ENCODE measurements at regions not wholly inside any gene's neighbourhood (a gene's known extent, or its start where the extent isn't known, plus 50 kb on each side); places are given as distances from the start of the nearest gene placed in this dataset.

- DNase-seq (no peak), ATAC-seq (no peak)
- no peak overlapping the region for H3K4me3 ChIP-seq
- intact Hi-C loops (cut with DNase I): no loop called here
- H3K9me3 ChIP-seq: peaks cover 0 to 16% (median 0%) of the 10 kb centered on the region in 11 donors
- H3K27me3 ChIP-seq: no peaks in the 10 kb centered on the region
- WGBS, 2 donors: 89 to 93% methylated on average over 1 of the region's 1 CpG
- no peak overlapping the region for H3K27ac ChIP-seq
- no peaks in the 10 kb centered on the region for H3K4me1 ChIP-seq
- H3K36me3 ChIP-seq: no peaks in the 10 kb centered on the region
- no peak for TF ChIP-seq CTCF (IDR thresholded peaks at IDR 0.05)
These were observed 73.7 kb upstream of the MSTN start for GRCh38 chr2:190136259-190136658.

- Histone ChIP-seq H3K4me1 (no peaks in the 10 kb centered on the region), H3K4me3 (no peak overlapping the region), H3K36me3 (no peaks in the 10 kb centered on the region), H3K9me3 (peaks cover 0 to 2% (median 0%) of the 10 kb centered on the region in 11 donors), H3K27me3 (no peaks in the 10 kb centered on the region), H3K27ac (no peak overlapping the region)
- intact Hi-C loops (cut with DNase I): no loop called here
- DNase-seq: no peak
- 90 to 97% methylated on average over 1 of the region's 1 CpG for WGBS, 2 donors
- ATAC-seq: no peak
- no peak for TF ChIP-seq CTCF (IDR thresholded peaks at IDR 0.05)
These were observed 67.1 kb upstream of the MSTN start for GRCh38 chr2:190129421-190130199.

- H3K27ac ChIP-seq: no peak overlapping the region
- H3K9me3 ChIP-seq: peaks cover 0 to 2% (median 0%) of the 10 kb centered on the region in 11 donors
- H3K27me3 ChIP-seq: no peaks in the 10 kb centered on the region
- no peaks in the 10 kb centered on the region for H3K4me1 ChIP-seq
- no peak for TF ChIP-seq CTCF (IDR thresholded peaks at IDR 0.05)
- no peak overlapping the region for H3K4me3 ChIP-seq
- ATAC-seq (no peak), DNase-seq (no peak)
- intact Hi-C loops (cut with DNase I): no loop called here
- no peaks in the 10 kb centered on the region for H3K36me3 ChIP-seq
These were observed 65.1 kb upstream of the MSTN start for GRCh38 chr2:190127651-190128050.

- Histone ChIP-seq H3K9me3 (no peaks in the 10 kb centered on the region), H3K36me3 (no peaks in the 10 kb centered on the region), H3K27ac (no peak overlapping the region), H3K27me3 (no peaks in the 10 kb centered on the region), H3K4me3 (no peak overlapping the region), H3K4me1 (no peaks in the 10 kb centered on the region)
- no peak for TF ChIP-seq CTCF (IDR thresholded peaks at IDR 0.05)
- DNase-seq (no peak), ATAC-seq (no peak)
- intact Hi-C loops (cut with DNase I): no loop called here
These were observed 64.3 kb upstream of the MSTN start for GRCh38 chr2:190126798-190127197.
